ENCODE measurements at regions not wholly inside any gene's neighbourhood (a gene's known extent, or its start where the extent isn't known, plus 50 kb on each side); places are given as distances from the start of the nearest gene placed in this dataset.

DNA sequence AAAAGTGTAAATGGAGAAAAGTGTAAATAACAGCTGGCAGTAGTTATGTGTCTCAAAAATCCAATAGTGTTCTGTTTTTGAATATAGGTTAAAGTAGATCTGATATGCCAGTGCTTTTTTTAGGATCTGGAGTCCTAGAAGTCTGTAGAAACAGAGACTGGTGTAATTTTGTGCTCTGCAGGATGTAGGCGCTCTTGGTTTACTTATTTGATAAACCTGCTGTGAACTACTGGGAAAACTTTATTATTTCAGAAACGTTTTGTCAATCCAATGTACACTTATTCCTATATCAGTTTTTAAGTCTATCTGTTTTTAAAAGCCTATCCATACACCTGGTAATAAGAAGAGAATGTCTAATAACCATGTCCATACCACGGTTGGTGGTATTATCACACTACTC lies 530.8 kb upstream of the ZNF804A start:
- Histone ChIP-seq H3K27ac (no peak overlapping the region), H3K4me3 (no peak overlapping the region), H3K9ac (ENCODE audit: insufficient read length) (no peak overlapping the region), H3K9me3 (ENCODE audit: low read depth, low read length) (no peaks in the 10 kb centered on the region), H3K36me3 (ENCODE audit: insufficient read depth, low read length) (no peaks in the 10 kb centered on the region)
- no peak for DNase-seq (ENCODE audit: low read depth, low spot score)
- no peak for TF ChIP-seq POLR2AphosphoS5 (IDR thresholded peaks at IDR 0.05; ENCODE audit: borderline replicate concordance, low read depth, low read length)
- TF ChIP-seq EZH2 (IDR thresholded peaks at IDR 0.05), result no peak
- TF ChIP-seq FOXP2 (optimal IDR thresholded peaks at IDR 0.05; ENCODE audit: control extremely low read depth, extremely low read length, insufficient read depth), result no peak

DNA sequence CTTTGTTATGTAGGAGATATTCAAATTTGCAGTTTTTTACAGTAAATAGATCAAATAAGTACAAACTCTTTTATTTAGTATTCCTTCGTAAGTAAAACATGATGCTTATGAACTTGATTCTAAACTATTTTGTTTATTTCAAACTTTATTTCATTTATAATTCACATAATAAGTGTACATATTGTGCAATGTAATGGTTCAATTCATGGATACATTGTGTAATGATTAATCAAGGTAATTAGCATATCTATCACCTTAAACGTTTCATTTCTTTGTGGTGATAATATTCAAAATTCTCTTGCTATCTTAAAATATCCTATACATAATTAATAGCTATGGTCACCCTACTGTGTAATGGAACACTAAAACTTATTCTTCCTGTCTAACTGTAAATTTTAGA lies 525.9 kb upstream of the ZNF804A start:
- H3K27ac ChIP-seq, result no peak overlapping the region
- no peak overlapping the region for H3K9ac ChIP-seq (ENCODE audit: insufficient read length)
- TF ChIP-seq POLR2AphosphoS5 (IDR thresholded peaks at IDR 0.05; ENCODE audit: borderline replicate concordance, low read depth, low read length) (no peak), FOXP2 (optimal IDR thresholded peaks at IDR 0.05; ENCODE audit: control extremely low read depth, extremely low read length, insufficient read depth) (no peak), EZH2 (IDR thresholded peaks at IDR 0.05) (no peak)
- no peak for DNase-seq (ENCODE audit: low read depth, low spot score)
- no peaks in the 10 kb centered on the region for H3K36me3 ChIP-seq (ENCODE audit: insufficient read depth, low read length)
- H3K4me3 ChIP-seq, result no peak overlapping the region
- no peaks in the 10 kb centered on the region for H3K9me3 ChIP-seq (ENCODE audit: low read depth, low read length)

- Histone ChIP-seq H3K27ac (no peak overlapping the region), H3K36me3 (ENCODE audit: insufficient read depth, low read length) (no peaks in the 10 kb centered on the region), H3K9ac (ENCODE audit: insufficient read length) (no peak overlapping the region), H3K9me3 (ENCODE audit: low read depth, low read length) (no peaks in the 10 kb centered on the region), H3K4me3 (no peak overlapping the region)
- DNase-seq (ENCODE audit: low read depth, low spot score), result no peak
- TF ChIP-seq EZH2 (IDR thresholded peaks at IDR 0.05) (no peak), FOXP2 (optimal IDR thresholded peaks at IDR 0.05; ENCODE audit: control extremely low read depth, extremely low read length, insufficient read depth) (no peak), POLR2AphosphoS5 (IDR thresholded peaks at IDR 0.05; ENCODE audit: borderline replicate concordance, low read depth, low read length) (no peak)
Measured at GRCh38 chr2:184078496-184078895, 519.8 kb upstream of the ZNF804A start.

GRCh38 chr2:184091456-184091855 lies 506.9 kb upstream of the ZNF804A start:
- Histone ChIP-seq H3K27ac (no peak overlapping the region), H3K36me3 (ENCODE audit: insufficient read depth, low read length) (no peaks in the 10 kb centered on the region), H3K4me3 (no peak overlapping the region), H3K9ac (ENCODE audit: insufficient read length) (no peak overlapping the region), H3K9me3 (ENCODE audit: low read depth, low read length) (no peaks in the 10 kb centered on the region)
- no peak for DNase-seq (ENCODE audit: low read depth, low spot score)
- no peak for TF ChIP-seq EZH2 (IDR thresholded peaks at IDR 0.05)
- no peak for TF ChIP-seq POLR2AphosphoS5 (IDR thresholded peaks at IDR 0.05; ENCODE audit: borderline replicate concordance, low read depth, low read length)
- no peak for TF ChIP-seq FOXP2 (optimal IDR thresholded peaks at IDR 0.05; ENCODE audit: control extremely low read depth, extremely low read length, insufficient read depth)

GRCh38 chr2:184113696-184114403 lies 484.5 kb upstream of the ZNF804A start:
- no peak overlapping the region for H3K9ac ChIP-seq (ENCODE audit: insufficient read length)
- no peaks in the 10 kb centered on the region for H3K36me3 ChIP-seq (ENCODE audit: insufficient read depth, low read length)
- no peak overlapping the region for H3K4me3 ChIP-seq
- H3K9me3 ChIP-seq (ENCODE audit: low read depth, low read length), result no peaks in the 10 kb centered on the region
- TF ChIP-seq EZH2 (IDR thresholded peaks at IDR 0.05) (no peak), FOXP2 (optimal IDR thresholded peaks at IDR 0.05; ENCODE audit: control extremely low read depth, extremely low read length, insufficient read depth) (no peak), POLR2AphosphoS5 (IDR thresholded peaks at IDR 0.05; ENCODE audit: borderline replicate concordance, low read depth, low read length) (no peak)
- DNase-seq (ENCODE audit: low read depth, low spot score), result no peak
- no peak overlapping the region for H3K27ac ChIP-seq

- H3K9me3 ChIP-seq (ENCODE audit: low read depth, low read length), result no peaks in the 10 kb centered on the region
- H3K9ac ChIP-seq (ENCODE audit: insufficient read length), result no peak overlapping the region
- no peaks in the 10 kb centered on the region for H3K36me3 ChIP-seq (ENCODE audit: insufficient read depth, low read length)
- no peak overlapping the region for H3K4me3 ChIP-seq
- H3K27ac ChIP-seq, result no peak overlapping the region
- TF ChIP-seq POLR2AphosphoS5 (IDR thresholded peaks at IDR 0.05; ENCODE audit: borderline replicate concordance, low read depth, low read length), result no peak
- TF ChIP-seq EZH2 (IDR thresholded peaks at IDR 0.05), result no peak
- no peak for TF ChIP-seq FOXP2 (optimal IDR thresholded peaks at IDR 0.05; ENCODE audit: control extremely low read depth, extremely low read length, insufficient read depth)
- no peak for DNase-seq (ENCODE audit: low read depth, low spot score)
Measured at GRCh38 chr2:184114439-184114838, 483.9 kb upstream of the ZNF804A start.

GRCh38 chr2:184119989-184120800 lies 478.1 kb upstream of the ZNF804A start:
- DNase-seq (ENCODE audit: low read depth, low spot score), result no peak
- Histone ChIP-seq H3K9me3 (ENCODE audit: low read depth, low read length) (no peaks in the 10 kb centered on the region), H3K9ac (ENCODE audit: insufficient read length) (no peak overlapping the region), H3K4me3 (no peak overlapping the region), H3K36me3 (ENCODE audit: insufficient read depth, low read length) (no peaks in the 10 kb centered on the region), H3K27ac (no peak overlapping the region)
- TF ChIP-seq EZH2 (IDR thresholded peaks at IDR 0.05), result no peak

DNA sequence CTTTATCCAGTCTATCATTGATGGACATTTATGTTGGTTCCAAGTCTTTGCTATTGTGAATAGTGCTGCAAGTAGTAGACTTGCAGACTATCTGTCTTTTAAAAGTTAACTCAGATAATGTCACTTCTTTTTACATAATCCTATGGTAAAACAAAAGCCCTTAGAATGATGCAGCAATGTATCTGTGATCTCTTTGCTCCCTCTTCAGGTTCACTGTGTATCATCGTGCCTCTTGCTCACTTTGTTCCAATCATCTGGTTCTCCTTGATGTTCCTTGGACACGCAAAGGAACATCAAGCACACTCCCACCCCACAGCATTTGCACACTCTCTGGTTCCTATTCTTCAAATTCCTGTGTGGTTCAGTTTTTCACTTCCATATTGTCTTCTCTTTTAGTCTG lies 472.5 kb upstream of the ZNF804A start:
- no peaks in the 10 kb centered on the region for H3K9me3 ChIP-seq (ENCODE audit: low read depth, low read length)
- H3K27ac ChIP-seq, result no peak overlapping the region
- H3K4me3 ChIP-seq, result no peak overlapping the region
- H3K9ac ChIP-seq (ENCODE audit: insufficient read length), result no peak overlapping the region
- TF ChIP-seq FOXP2 (optimal IDR thresholded peaks at IDR 0.05; ENCODE audit: control extremely low read depth, extremely low read length, insufficient read depth), result no peak
- no peaks in the 10 kb centered on the region for H3K36me3 ChIP-seq (ENCODE audit: insufficient read depth, low read length)
- no peak for DNase-seq (ENCODE audit: low read depth, low spot score)
